OCI-LY7 (cell line): ENCODE measurements at regions not wholly inside any gene's neighbourhood (a gene's known extent, or its start where the extent isn't known, plus 50 kb on each side); places are given as distances from the start of the nearest gene placed in this dataset.

Experiments
- EZH2phosphoT487 ChIP-seq: fragments of 200-600 bp; sonication (generic); IDR thresholded peaks from 2 replicates; pipeline ENCODE4 v1.6.1; 2018; ENCODE audit warnings: low read depth, borderline replicate concordance, mild to moderate bottlenecking, mixed run types, antibody characterized with exemption, low read length, moderate library complexity, mixed read lengths
- TF ChIP-seq, protein P1 (sequence below): fragments of 200-600 bp; sonication (generic); conservative IDR thresholded peaks from 2 replicates; pipeline ENCODE4 v1.5.1; 2014; ENCODE audit warnings: mild to moderate bottlenecking, antibody characterized with exemption, low read length, moderate library complexity, mixed read lengths

- TF ChIP-seq, protein P1, sequence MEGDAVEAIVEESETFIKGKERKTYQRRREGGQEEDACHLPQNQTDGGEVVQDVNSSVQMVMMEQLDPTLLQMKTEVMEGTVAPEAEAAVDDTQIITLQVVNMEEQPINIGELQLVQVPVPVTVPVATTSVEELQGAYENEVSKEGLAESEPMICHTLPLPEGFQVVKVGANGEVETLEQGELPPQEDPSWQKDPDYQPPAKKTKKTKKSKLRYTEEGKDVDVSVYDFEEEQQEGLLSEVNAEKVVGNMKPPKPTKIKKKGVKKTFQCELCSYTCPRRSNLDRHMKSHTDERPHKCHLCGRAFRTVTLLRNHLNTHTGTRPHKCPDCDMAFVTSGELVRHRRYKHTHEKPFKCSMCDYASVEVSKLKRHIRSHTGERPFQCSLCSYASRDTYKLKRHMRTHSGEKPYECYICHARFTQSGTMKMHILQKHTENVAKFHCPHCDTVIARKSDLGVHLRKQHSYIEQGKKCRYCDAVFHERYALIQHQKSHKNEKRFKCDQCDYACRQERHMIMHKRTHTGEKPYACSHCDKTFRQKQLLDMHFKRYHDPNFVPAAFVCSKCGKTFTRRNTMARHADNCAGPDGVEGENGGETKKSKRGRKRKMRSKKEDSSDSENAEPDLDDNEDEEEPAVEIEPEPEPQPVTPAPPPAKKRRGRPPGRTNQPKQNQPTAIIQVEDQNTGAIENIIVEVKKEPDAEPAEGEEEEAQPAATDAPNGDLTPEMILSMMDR, result no peak
- no peak for TF ChIP-seq EZH2phosphoT487
Measured at GRCh38 chr3:154775821-154776548, 304.1 kb upstream of the MME start.
